ENCODE measurements at regions not wholly inside any gene's neighbourhood (a gene's known extent, or its start where the extent isn't known, plus 50 kb on each side); places are given as distances from the start of the nearest gene placed in this dataset.

- Mint-ChIP-seq H3K27ac (no peak overlapping the region), H3K4me3 (no peak overlapping the region)
- no peaks in the 10 kb centered on the region for H3K79me2 ChIP-seq (ENCODE audit: insufficient read depth, low read length)
Measured at GRCh38 chr13:22017226-22017625, 346.4 kb downstream of the FGF9 start.

More at GRCh38 chr13:22017226-22017625, 346.4 kb downstream of the FGF9 start:
- Histone ChIP-seq H3K4me2 (ENCODE audit: insufficient read depth, insufficient read length, low read length) (no peak overlapping the region), H4K91ac (ENCODE audit: insufficient read length, low read depth, low read length) (no peak overlapping the region), H2BK20ac (ENCODE audit: low read depth, low read length, poor library complexity, severe bottlenecking) (no peak overlapping the region), H3K27ac (ENCODE audit: insufficient read length, low read depth, low read length) (no peak overlapping the region), H2AK5ac (ENCODE audit: insufficient read length, low read length) (no peak overlapping the region), H2BK15ac (ENCODE audit: low read depth, low read length) (no peak overlapping the region), H3K9me3 (ENCODE audit: control insufficient read depth, low read depth, low read length) (no peaks in the 10 kb centered on the region), H3K18ac (ENCODE audit: insufficient read length, low read depth, low read length) (no peak overlapping the region), H3K9ac (ENCODE audit: extremely low read depth, insufficient read length, low read length) (no peak overlapping the region), H3K27me3 (ENCODE audit: insufficient read depth, low read length) (no peaks in the 10 kb centered on the region), H4K8ac (replicated peaks; ENCODE audit: insufficient read length, low read depth, low read length) (no peak overlapping the region), H2AFZ (ENCODE audit: low read length) (no peak overlapping the region), H2BK5ac (ENCODE audit: insufficient read length, low read length) (no peak overlapping the region), H2BK120ac (ENCODE audit: low read depth, low read length, poor library complexity, severe bottlenecking) (no peak overlapping the region), H3K56ac (ENCODE audit: insufficient read length, low read depth, low read length) (no peak overlapping the region), H3K14ac (ENCODE audit: insufficient read depth, low read length) (no peak overlapping the region), H3K23me2 (ENCODE audit: insufficient read length, low read depth, low read length, poor library complexity, severe bottlenecking) (no peaks in the 10 kb centered on the region), H3K4me1 (ENCODE audit: insufficient read depth, low read length) (no peaks in the 10 kb centered on the region), H4K20me1 (ENCODE audit: control insufficient read depth, insufficient read depth, insufficient read length) (no peaks in the 10 kb centered on the region), H3T11ph (ENCODE audit: low read length) (no peak overlapping the region), H3K79me1 (ENCODE audit: insufficient read depth, low read depth, low read length, poor library complexity, severe bottlenecking) (no peaks in the 10 kb centered on the region), H3K4ac (ENCODE audit: low read depth, low read length) (no peak overlapping the region), H4K5ac (ENCODE audit: insufficient read length, low read depth, low read length) (no peak overlapping the region), H2BK12ac (ENCODE audit: insufficient read length, low read depth, low read length) (no peak overlapping the region), H3K23ac (ENCODE audit: insufficient read length, low read depth, low read length) (no peak overlapping the region)
- H3K9me3 Mint-ChIP-seq: no peaks in the 10 kb centered on the region
- no peak for TF ChIP-seq CTCF (conservative IDR thresholded peaks at IDR 0.05)
- no CpG with 5 or more reads among the region's 3 CpGs for WGBS (ENCODE audit: extremely low coverage, insufficient read length, low lambda C conversion rate)
- no peaks in the 10 kb centered on the region for H3K4me1 Mint-ChIP-seq
- H3K27me3 Mint-ChIP-seq (ENCODE audit: low read depth): no peaks in the 10 kb centered on the region
- H3K36me3 Mint-ChIP-seq (ENCODE audit: insufficient read depth in 1 of 3, low read depth in 3 of 3): no peaks in the 10 kb centered on the region
- DNase-seq: no peak
